Right lobe of liver (tissue), 6 donors: ENCODE measurements at regions not wholly inside any gene's neighbourhood (a gene's known extent, or its start where the extent isn't known, plus 50 kb on each side); places are given as distances from the start of the nearest gene placed in this dataset.

Experiments
- ATAC-seq, 4 donors: fragments of 200-7000 bp; cut with Tn5 transposase; one replicate each; pipeline ENCODE4 v1.9.1; 2020; ENCODE audit warnings: mild to moderate bottlenecking in 4 of 4, moderate library complexity in 4 of 4
- DNase-seq, 3 donors: peaks; one replicate each; pipeline ENCODE4 v3.0.0-alpha.2; 2020
- H3K27ac ChIP-seq, 3 donors: fragments of 200-600 bp; one replicate each; pipeline ENCODE4 v1.8.0; 2022
- H3K27me3 ChIP-seq, 2 donors: fragments of 200-600 bp; one replicate each; pipeline ENCODE4 v1.8.0; 2022
- H3K36me3 ChIP-seq, 4 donors: fragments of 200-600 bp; sonication (generic) in 1 of 4; one replicate each; pipeline versions ENCODE4 v1.5.1 to v1.8.0; 2017 to 2022; ENCODE audit warnings: control low read depth in 1 of 4
- H3K4me1 ChIP-seq, 4 donors: fragments of 200-600 bp; sonication (generic) in 1 of 4; one replicate each; pipeline versions ENCODE4 v1.5.1 to v1.8.0; 2017 to 2022; ENCODE audit warnings: control low read depth in 1 of 4
- H3K4me3 ChIP-seq, 3 donors: fragments of 200-600 bp; one replicate each; pipeline ENCODE4 v1.8.0; 2022
- H3K9me3 ChIP-seq, 4 donors: fragments of 200-600 bp; sonication (generic) in 1 of 4; one replicate each; pipeline versions ENCODE4 v1.5.1 to v1.8.0; 2017 to 2022; ENCODE audit warnings: control low read depth in 1 of 4
- POLR2A ChIP-seq: fragments of 450-650 bp; IDR thresholded peaks from one replicate; pipeline ENCODE4 v1.6.1; 2017; ENCODE audit warnings: antibody characterized with exemption, mild to moderate bottlenecking
- WGBS: methylation state at CpG from one replicate; pipeline ENCODE4 v1.1.6; 2018; ENCODE audit warnings: low coverage, low lambda C conversion rate; ENCODE audit not compliant: insufficient coverage; ENCODE audit errors: missing lambda C conversion rate; 5-methylcytosine and 5-hydroxymethylcytosine counted together
- intact Hi-C, 2 donors: fragments of 100-400 bp; cut with DNase I; formaldehyde crosslinking; loops; one replicate each; pipeline versions ENCODE4 v1.11.2 to v1.14.1; 2022
- TF ChIP-seq, protein P1 (sequence below), 4 donors: fragments of 200-600 bp in 3 of 4; fragments of 450-650 bp in 1 of 4; IDR thresholded peaks; one replicate each; pipeline versions ENCODE4 v1.5.1 to v1.8.0; 2016 to 2022; ENCODE audit warnings: antibody characterized with exemption in 4 of 4, mild to moderate bottlenecking in 2 of 4
- donor health status: DM: no; HTN: yes; CAD: no.
- donor health status: DM: no; HTN: no; CAD: no.
- donor health status: DM: no; HTN: no; CAD: no.
- donor health status: DM: no; HTN: yes; CAD: no.
- donor health status: DM: no; HTN: yes; CAD: no.

DNA sequence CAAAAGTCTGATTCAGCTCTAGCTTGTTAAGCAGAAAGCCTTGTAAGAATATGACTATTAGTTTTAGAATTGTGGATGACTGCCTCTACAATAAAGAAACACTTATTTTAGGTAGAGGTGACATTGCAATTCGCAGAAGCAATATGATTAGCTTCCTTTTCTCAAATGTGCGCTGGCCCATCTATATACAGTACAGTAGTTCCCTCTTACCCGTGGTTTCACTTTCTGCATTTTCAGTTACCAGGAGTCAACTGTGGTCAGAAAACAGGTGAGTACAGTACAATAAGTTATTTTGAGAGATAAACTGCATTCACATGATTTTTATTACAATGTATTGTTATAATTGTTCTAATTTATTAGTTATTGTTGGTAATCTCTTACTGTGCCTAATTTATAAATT is 405.1 kb downstream of the GPD2 start:
- ATAC-seq (no peak), DNase-seq (no peak)
- H3K27me3 ChIP-seq = no peaks in the 10 kb centered on the region
- H3K4me3 ChIP-seq = no peak overlapping the region
- H3K4me1 ChIP-seq = no peaks in the 10 kb centered on the region
- H3K9me3 ChIP-seq = no peaks in the 10 kb centered on the region
- TF ChIP-seq, protein P1, sequence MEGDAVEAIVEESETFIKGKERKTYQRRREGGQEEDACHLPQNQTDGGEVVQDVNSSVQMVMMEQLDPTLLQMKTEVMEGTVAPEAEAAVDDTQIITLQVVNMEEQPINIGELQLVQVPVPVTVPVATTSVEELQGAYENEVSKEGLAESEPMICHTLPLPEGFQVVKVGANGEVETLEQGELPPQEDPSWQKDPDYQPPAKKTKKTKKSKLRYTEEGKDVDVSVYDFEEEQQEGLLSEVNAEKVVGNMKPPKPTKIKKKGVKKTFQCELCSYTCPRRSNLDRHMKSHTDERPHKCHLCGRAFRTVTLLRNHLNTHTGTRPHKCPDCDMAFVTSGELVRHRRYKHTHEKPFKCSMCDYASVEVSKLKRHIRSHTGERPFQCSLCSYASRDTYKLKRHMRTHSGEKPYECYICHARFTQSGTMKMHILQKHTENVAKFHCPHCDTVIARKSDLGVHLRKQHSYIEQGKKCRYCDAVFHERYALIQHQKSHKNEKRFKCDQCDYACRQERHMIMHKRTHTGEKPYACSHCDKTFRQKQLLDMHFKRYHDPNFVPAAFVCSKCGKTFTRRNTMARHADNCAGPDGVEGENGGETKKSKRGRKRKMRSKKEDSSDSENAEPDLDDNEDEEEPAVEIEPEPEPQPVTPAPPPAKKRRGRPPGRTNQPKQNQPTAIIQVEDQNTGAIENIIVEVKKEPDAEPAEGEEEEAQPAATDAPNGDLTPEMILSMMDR (IDR thresholded peaks at IDR 0.05) = no peak
- no peak for TF ChIP-seq POLR2A
- intact Hi-C loops = no loop called here
- H3K27ac ChIP-seq = no peak overlapping the region
- WGBS = 77% methylated on average over 3 of the region's 3 CpGs
- no peaks in the 10 kb centered on the region for H3K36me3 ChIP-seq

GRCh38 chr2:156845806-156846558 is 409.8 kb downstream of the GPD2 start:
- intact Hi-C loops = no loop called here
- H3K36me3 ChIP-seq = no peaks in the 10 kb centered on the region
- ATAC-seq = no peak

DNA sequence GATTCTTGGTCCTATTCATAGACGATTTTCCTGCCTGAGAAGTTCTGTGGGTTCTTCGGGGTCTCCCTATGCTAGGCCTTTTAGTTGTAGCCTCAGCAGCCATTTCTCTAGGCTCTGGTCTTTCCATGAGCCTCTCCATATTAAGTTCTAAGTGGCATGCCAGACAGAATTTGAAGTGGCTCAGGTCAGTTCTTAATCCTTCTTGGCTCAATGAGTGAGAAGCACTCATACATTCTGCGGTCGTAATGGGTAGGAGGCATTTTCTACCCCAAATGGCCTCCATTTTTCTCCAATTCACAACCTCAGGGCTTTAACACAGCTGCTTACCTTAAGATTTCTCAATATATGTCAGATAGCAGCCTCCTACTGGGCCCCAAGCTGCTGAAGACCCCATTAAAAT is 405.3 kb upstream of the GALNT5 start:
- intact Hi-C loops = no loop called here
- Histone ChIP-seq H3K36me3 (no peaks in the 10 kb centered on the region), H3K4me1 (no peaks in the 10 kb centered on the region), H3K9me3 (no peaks in the 10 kb centered on the region), H3K27me3 (no peaks in the 10 kb centered on the region), H3K27ac (no peak overlapping the region), H3K4me3 (no peak overlapping the region)
- 71% methylated on average over 1 of the region's 4 CpGs for WGBS
- no peak for DNase-seq
- ATAC-seq = no peak
- no peak for TF ChIP-seq POLR2A
- TF ChIP-seq, protein P1 (IDR thresholded peaks at IDR 0.05) = no peak

More at GRCh38 chr2:156845806-156846558, 409.8 kb downstream of the GPD2 start:
- no peak overlapping the region for H3K4me3 ChIP-seq
- H3K9me3 ChIP-seq = no peaks in the 10 kb centered on the region
- WGBS = 60% methylated on average over 4 of the region's 4 CpGs
- DNase-seq = no peak
- H3K4me1 ChIP-seq = no peaks in the 10 kb centered on the region
- H3K27ac ChIP-seq = no peak overlapping the region
- H3K27me3 ChIP-seq = no peaks in the 10 kb centered on the region
- TF ChIP-seq, protein P1 (IDR thresholded peaks at IDR 0.05) = no peak
- TF ChIP-seq POLR2A = no peak

DNA sequence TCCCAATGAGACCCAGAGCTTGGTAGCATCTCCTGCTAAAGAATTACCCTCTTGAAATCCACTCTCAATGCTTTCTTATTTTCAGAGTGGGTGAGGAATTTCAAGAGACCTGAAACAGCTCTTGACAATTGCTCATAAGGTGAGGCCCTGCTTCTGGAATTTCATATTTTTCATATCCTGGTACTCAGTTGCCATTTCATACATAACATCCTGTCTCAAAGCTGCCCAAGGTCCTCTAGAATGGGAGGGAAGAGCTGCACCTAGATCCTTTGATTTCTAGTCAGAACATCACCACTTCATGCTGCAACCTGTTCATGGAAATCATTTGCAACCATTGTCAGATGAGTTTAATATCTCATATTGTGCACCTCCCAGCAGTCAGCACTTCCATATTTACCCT is 404.8 kb upstream of the GALNT5 start:
- H3K9me3 ChIP-seq = no peaks in the 10 kb centered on the region
- no peak for DNase-seq
- no peak overlapping the region for H3K27ac ChIP-seq
- H3K4me1 ChIP-seq = no peaks in the 10 kb centered on the region
- no peak overlapping the region for H3K4me3 ChIP-seq
- intact Hi-C loops = no loop called here
- no peaks in the 10 kb centered on the region for H3K27me3 ChIP-seq
- H3K36me3 ChIP-seq = no peaks in the 10 kb centered on the region
- TF ChIP-seq POLR2A = no peak
- TF ChIP-seq, protein P1 (IDR thresholded peaks at IDR 0.05) = no peak
- ATAC-seq = no peak
